ENCODE measurements at regions not wholly inside any gene's neighbourhood (a gene's known extent, or its start where the extent isn't known, plus 50 kb on each side); places are given as distances from the start of the nearest gene placed in this dataset.
A peak's percentile ranks its signal among the peaks of the same experiment; 100 is the strongest.

GRCh38 chr11:28699701-28700100 lies 591.5 kb downstream of the METTL15 start:
- Histone ChIP-seq H3K27me3 (ENCODE audit: insufficient read depth, poor library complexity, severe bottlenecking) (no peaks in the 10 kb centered on the region), H3K9me3 (ENCODE audit: severe bottlenecking) (peaks cover 4% of the 10 kb centered on the region), H3K27ac (ENCODE audit: poor library complexity, severe bottlenecking) (no peak overlapping the region), H3K4me3 (ENCODE audit: severe bottlenecking) (no peak overlapping the region), H3K36me3 (ENCODE audit: low read depth) (no peaks in the 10 kb centered on the region), H3K4me1 (ENCODE audit: insufficient read depth, poor library complexity, severe bottlenecking) (peaks cover 25% of the 10 kb centered on the region)
- no peak for DNase-seq (ENCODE audit: low spot score)
- no peak for ATAC-seq (ENCODE audit: low read depth)
- TF ChIP-seq CTCF (IDR thresholded peaks at IDR 0.05; ENCODE audit: poor library complexity, severe bottlenecking): no peak

GRCh38 chr11:28697920-28698827 lies 590.0 kb downstream of the METTL15 start:
- ATAC-seq (ENCODE audit: low read depth): no peak
- no peak for DNase-seq (ENCODE audit: low spot score)

GRCh38 chr11:28696591-28696990 lies 588.4 kb downstream of the METTL15 start:
- DNase-seq (ENCODE audit: low spot score) (no peak), ATAC-seq (ENCODE audit: low read depth) (no peak)
- Histone ChIP-seq H3K4me1 (ENCODE audit: insufficient read depth, poor library complexity, severe bottlenecking) (peaks cover 3% of the 10 kb centered on the region), H3K36me3 (ENCODE audit: low read depth) (no peaks in the 10 kb centered on the region), H3K27me3 (ENCODE audit: insufficient read depth, poor library complexity, severe bottlenecking) (no peaks in the 10 kb centered on the region), H3K4me3 (ENCODE audit: severe bottlenecking) (no peak overlapping the region), H3K27ac (ENCODE audit: poor library complexity, severe bottlenecking) (no peak overlapping the region), H3K9me3 (ENCODE audit: severe bottlenecking) (peaks cover 4% of the 10 kb centered on the region)
- no peak for TF ChIP-seq CTCF (IDR thresholded peaks at IDR 0.05; ENCODE audit: poor library complexity, severe bottlenecking)

More at GRCh38 chr11:28697920-28698827, 590.0 kb downstream of the METTL15 start:
- Histone ChIP-seq H3K4me3 (ENCODE audit: severe bottlenecking) (no peak overlapping the region), H3K36me3 (ENCODE audit: low read depth) (no peaks in the 10 kb centered on the region), H3K9me3 (ENCODE audit: severe bottlenecking) (peaks cover 4% of the 10 kb centered on the region), H3K27ac (ENCODE audit: poor library complexity, severe bottlenecking) (no peak overlapping the region), H3K27me3 (ENCODE audit: insufficient read depth, poor library complexity, severe bottlenecking) (no peaks in the 10 kb centered on the region), H3K4me1 (ENCODE audit: insufficient read depth, poor library complexity, severe bottlenecking) (peaks cover 19% of the 10 kb centered on the region)
- TF ChIP-seq CTCF (IDR thresholded peaks at IDR 0.05; ENCODE audit: poor library complexity, severe bottlenecking): peak; percentile 87

- Histone ChIP-seq H3K27ac (ENCODE audit: poor library complexity, severe bottlenecking) (no peak overlapping the region), H3K9me3 (ENCODE audit: severe bottlenecking) (no peaks in the 10 kb centered on the region), H3K36me3 (ENCODE audit: low read depth) (no peaks in the 10 kb centered on the region), H3K4me3 (ENCODE audit: severe bottlenecking) (no peak overlapping the region), H3K4me1 (ENCODE audit: insufficient read depth, poor library complexity, severe bottlenecking) (no peaks in the 10 kb centered on the region), H3K27me3 (ENCODE audit: insufficient read depth, poor library complexity, severe bottlenecking) (no peaks in the 10 kb centered on the region)
- no peak for DNase-seq (ENCODE audit: low spot score)
- TF ChIP-seq CTCF (IDR thresholded peaks at IDR 0.05; ENCODE audit: poor library complexity, severe bottlenecking): no peak
- ATAC-seq (ENCODE audit: low read depth): no peak
These were observed 582.6 kb downstream of the METTL15 start for GRCh38 chr11:28690746-28691145.

Data from RWPE2 (cell line).